ENCODE measurements at regions not wholly inside any gene's neighbourhood (a gene's known extent, or its start where the extent isn't known, plus 50 kb on each side); places are given as distances from the start of the nearest gene placed in this dataset.

DNA sequence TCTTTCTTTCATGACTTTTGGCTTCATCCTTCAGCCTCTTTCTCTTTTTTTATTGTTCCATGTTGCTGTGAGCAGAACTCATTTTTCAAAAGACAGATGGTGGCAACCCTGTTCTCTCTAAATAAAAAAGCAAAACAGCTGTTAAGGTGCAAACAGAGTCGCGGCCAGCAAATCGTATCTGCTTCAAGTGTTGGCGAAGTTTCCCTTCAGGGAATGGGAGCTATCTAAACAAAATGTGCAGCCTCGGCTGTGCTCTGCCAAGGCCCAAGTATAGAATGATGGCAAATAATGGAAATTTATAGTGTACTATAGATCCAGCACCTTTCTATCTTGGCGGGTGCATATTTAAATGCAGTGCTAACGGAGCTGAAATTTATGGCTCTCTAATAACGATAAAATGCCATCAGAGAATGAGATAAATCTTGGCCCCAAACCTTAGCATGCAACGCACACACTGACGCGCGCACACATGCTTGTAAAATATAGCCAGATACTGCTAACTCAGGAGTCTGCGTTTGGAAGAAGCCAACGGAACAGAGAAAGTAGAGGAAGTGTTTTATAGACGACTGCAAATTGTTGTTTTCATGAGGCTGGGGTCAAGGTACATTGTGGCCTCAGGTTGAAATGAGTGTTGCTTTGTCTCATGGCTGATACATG, 315.5 kb upstream of the RBFOX1 start:
- no peak for TF ChIP-seq EZH2phosphoT487 (IDR thresholded peaks at IDR 0.05; ENCODE audit: insufficient read depth, low read depth)
- no peak for TF ChIP-seq EZH2 (IDR thresholded peaks at IDR 0.05; ENCODE audit: insufficient read depth, poor library complexity, severe bottlenecking)

Measured in GM23248 (cell line).